ENCODE measurements at regions not wholly inside any gene's neighbourhood (a gene's known extent, or its start where the extent isn't known, plus 50 kb on each side); places are given as distances from the start of the nearest gene placed in this dataset.

DNA sequence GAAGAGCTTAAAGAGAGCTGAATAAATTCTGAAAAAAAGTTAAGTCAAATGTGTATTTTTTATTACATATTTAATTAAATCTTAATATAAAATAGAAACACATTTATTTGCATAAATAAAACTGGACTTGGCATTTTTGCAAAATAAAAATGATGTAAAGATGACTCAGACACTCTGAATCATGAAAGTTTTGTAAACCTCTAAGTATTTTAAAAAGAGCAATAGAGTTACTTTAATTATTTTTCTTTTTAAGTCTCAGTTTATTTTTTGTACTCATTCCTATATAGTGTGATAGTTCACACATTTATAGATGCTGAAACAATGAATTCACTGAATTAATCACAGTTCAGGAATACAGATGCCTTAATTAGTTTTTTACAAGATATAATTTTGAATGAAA, 109.9 kb upstream of the DTNA start:
- ChIA-PET POLR2A (ENCODE audit: unreplicated experiment) (no interaction called here), CTCF (no interaction called here)
- Histone ChIP-seq H3K27ac (ENCODE audit: insufficient read depth, low read length) (no peak overlapping the region), H3K23ac (ENCODE audit: low read depth, low read length) (no peak overlapping the region), H2BK15ac (ENCODE audit: low read depth, low read length) (no peak overlapping the region), H3K4me3 (ENCODE audit: insufficient read depth, low read depth, low read length) (no peak overlapping the region), H3K9me3 (ENCODE audit: control insufficient read depth, insufficient read depth, low read length) (no peaks in the 10 kb centered on the region), H3K36me3 (ENCODE audit: control insufficient read depth, insufficient read depth, low read length) (no peaks in the 10 kb centered on the region), H3K4me2 (ENCODE audit: low read depth, low read length) (no peak overlapping the region), H2BK20ac (ENCODE audit: low read depth, low read length) (no peak overlapping the region), H3K18ac (ENCODE audit: low read depth, low read length) (no peak overlapping the region), H3K79me1 (ENCODE audit: low read depth in 1 of 2, low read length in 2 of 2) (no peaks in the 10 kb centered on the region), H2AFZ (replicated peaks; ENCODE audit: low read length, poor library complexity) (no peak overlapping the region), H2AK5ac (ENCODE audit: low read depth, low read length) (no peak overlapping the region), H2BK5ac (ENCODE audit: low read depth, low read length, poor library complexity, severe bottlenecking) (no peak overlapping the region), H3K4me1 (ENCODE audit: control insufficient read depth, insufficient read depth, low read length) (peaks cover 4% of the 10 kb centered on the region), H4K8ac (ENCODE audit: low read depth in 2 of 2, low read length in 2 of 2) (no peak overlapping the region), H2BK120ac (ENCODE audit: low read depth, low read length) (no peak overlapping the region), H3K9ac (ENCODE audit: low read depth, low read length) (no peak overlapping the region), H3K56ac (ENCODE audit: extremely low read depth, insufficient read depth, low read length) (no peak overlapping the region), H3K4ac (ENCODE audit: low read depth, low read length) (no peak overlapping the region), H4K91ac (ENCODE audit: insufficient read depth, low read depth, low read length) (no peak overlapping the region), H4K5ac (ENCODE audit: low read depth, low read length) (no peak overlapping the region), H2AK9ac (replicated peaks; ENCODE audit: low read depth, low read length, poor library complexity) (no peak overlapping the region), H3K14ac (replicated peaks; ENCODE audit: low read depth, low read length) (no peak overlapping the region), H3K9me1 (ENCODE audit: insufficient read depth, low read length) (no peaks in the 10 kb centered on the region), H4K20me1 (ENCODE audit: insufficient read depth, low read length) (no peaks in the 10 kb centered on the region), H3K27me3 (ENCODE audit: control insufficient read depth, insufficient read depth, low read length) (peaks cover 2% of the 10 kb centered on the region; the same call in 1 of the 2 replicates)
- no peak for TF ChIP-seq RFX5 (IDR thresholded peaks at IDR 0.05; ENCODE audit: low read depth, low read length)
- dilution Hi-C loops (cut with HindIII; ENCODE audit: low sequenced_read_pairs, unreplicated experiment): no loop called here
- intact Hi-C loops (cut with micrococcal nuclease): no loop called here
- peak; percentile 53 for DNase-seq
- BruUV-seq (replicated peaks): no TSS peak
- ATAC-seq (ENCODE audit: low read depth): no peak
- in situ Hi-C loops (cut with MboI; ENCODE audit: low sequenced_read_pairs): no loop called here
